ENCODE measurements at regions not wholly inside any gene's neighbourhood (a gene's known extent, or its start where the extent isn't known, plus 50 kb on each side); places are given as distances from the start of the nearest gene placed in this dataset.

- H3K9ac ChIP-seq (ENCODE audit: low read depth in 1 of 2, low read length in 2 of 2), result no peak overlapping the region
- no peak overlapping the region for H3K4me3 ChIP-seq (ENCODE audit: low read length in 2 of 2)
- no peaks in the 10 kb centered on the region for H3K9me3 ChIP-seq (ENCODE audit: control insufficient read depth in 2 of 2, low read length in 2 of 2)
- no peak overlapping the region for H3K27ac ChIP-seq (ENCODE audit: low read depth in 2 of 2, low read length in 2 of 2)
- H3K4me1 ChIP-seq (ENCODE audit: control insufficient read depth in 2 of 2, insufficient read depth in 2 of 2, low read length in 2 of 2), result no peaks in the 10 kb centered on the region
- H3K27me3 ChIP-seq (ENCODE audit: control insufficient read depth in 2 of 2, insufficient read depth in 2 of 2, low read length in 2 of 2), result no peaks in the 10 kb centered on the region
- no peaks in the 10 kb centered on the region for H3K36me3 ChIP-seq (ENCODE audit: control insufficient read depth in 2 of 2, insufficient read depth in 2 of 2, low read length in 2 of 2)
These were observed 492.3 kb upstream of the EEF2KMT start for GRCh38 chr16:5589812-5590373.

GRCh38 chr16:5584109-5584508, 486.5 kb upstream of the EEF2KMT start:
- H3K4me3 ChIP-seq (ENCODE audit: low read length in 2 of 2), result no peak overlapping the region

GRCh38 chr16:5582529-5582928, 484.9 kb upstream of the EEF2KMT start:
- Histone ChIP-seq H3K27ac (ENCODE audit: low read depth in 2 of 2, low read length in 2 of 2) (no peak overlapping the region), H3K27me3 (ENCODE audit: control insufficient read depth in 2 of 2, insufficient read depth in 2 of 2, low read length in 2 of 2) (no peaks in the 10 kb centered on the region), H3K4me3 (ENCODE audit: low read length in 2 of 2) (no peak overlapping the region), H3K9me3 (ENCODE audit: control insufficient read depth in 2 of 2, low read length in 2 of 2) (no peaks in the 10 kb centered on the region), H3K36me3 (ENCODE audit: control insufficient read depth in 2 of 2, insufficient read depth in 2 of 2, low read length in 2 of 2) (no peaks in the 10 kb centered on the region), H3K4me1 (ENCODE audit: control insufficient read depth in 2 of 2, insufficient read depth in 2 of 2, low read length in 2 of 2) (no peaks in the 10 kb centered on the region), H3K9ac (ENCODE audit: low read depth in 1 of 2, low read length in 2 of 2) (no peak overlapping the region)

More at GRCh38 chr16:5584109-5584508, 486.5 kb upstream of the EEF2KMT start:
- Histone ChIP-seq H3K9ac (ENCODE audit: low read depth in 1 of 2, low read length in 2 of 2) (no peak overlapping the region), H3K9me3 (ENCODE audit: control insufficient read depth in 2 of 2, low read length in 2 of 2) (no peaks in the 10 kb centered on the region), H3K27ac (ENCODE audit: low read depth in 2 of 2, low read length in 2 of 2) (no peak overlapping the region), H3K27me3 (ENCODE audit: control insufficient read depth in 2 of 2, insufficient read depth in 2 of 2, low read length in 2 of 2) (no peaks in the 10 kb centered on the region), H3K4me1 (ENCODE audit: control insufficient read depth in 2 of 2, insufficient read depth in 2 of 2, low read length in 2 of 2) (no peaks in the 10 kb centered on the region), H3K36me3 (ENCODE audit: control insufficient read depth in 2 of 2, insufficient read depth in 2 of 2, low read length in 2 of 2) (no peaks in the 10 kb centered on the region)

DNA sequence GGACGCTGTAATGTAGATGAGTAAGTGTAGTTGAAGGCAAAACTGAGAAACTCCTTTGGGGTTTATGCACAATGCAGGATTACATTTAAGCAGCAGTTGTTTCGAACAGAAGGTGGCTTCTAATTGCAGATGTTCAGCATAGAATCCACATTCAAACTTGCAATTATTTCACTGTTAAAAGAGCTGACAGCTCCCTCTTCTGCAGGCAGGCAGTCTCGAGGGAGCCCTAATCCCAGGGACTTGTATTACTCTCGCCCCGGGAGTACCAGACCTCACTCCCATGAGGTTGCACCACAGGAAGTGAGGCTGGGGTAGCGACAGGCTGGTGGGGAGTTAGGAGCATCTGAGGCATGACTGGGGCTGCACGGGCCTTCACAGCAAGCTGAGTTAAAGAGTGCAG, 484.3 kb upstream of the EEF2KMT start:
- H3K27me3 ChIP-seq (ENCODE audit: control insufficient read depth in 2 of 2, insufficient read depth in 2 of 2, low read length in 2 of 2), result no peaks in the 10 kb centered on the region
- H3K4me3 ChIP-seq (ENCODE audit: low read length in 2 of 2), result no peak overlapping the region

GRCh38 chr16:5581428-5581827, 483.8 kb upstream of the EEF2KMT start:
- H3K27ac ChIP-seq (ENCODE audit: low read depth in 2 of 2, low read length in 2 of 2), result no peak overlapping the region
- H3K9me3 ChIP-seq (ENCODE audit: control insufficient read depth in 2 of 2, low read length in 2 of 2), result no peaks in the 10 kb centered on the region
- no peak overlapping the region for H3K9ac ChIP-seq (ENCODE audit: low read depth in 1 of 2, low read length in 2 of 2)
- H3K27me3 ChIP-seq (ENCODE audit: control insufficient read depth in 2 of 2, insufficient read depth in 2 of 2, low read length in 2 of 2), result no peaks in the 10 kb centered on the region
- H3K36me3 ChIP-seq (ENCODE audit: control insufficient read depth in 2 of 2, insufficient read depth in 2 of 2, low read length in 2 of 2), result no peaks in the 10 kb centered on the region
- no peaks in the 10 kb centered on the region for H3K4me1 ChIP-seq (ENCODE audit: control insufficient read depth in 2 of 2, insufficient read depth in 2 of 2, low read length in 2 of 2)
- no peak overlapping the region for H3K4me3 ChIP-seq (ENCODE audit: low read length in 2 of 2)

More for the DNA sequence above, 484.3 kb upstream of the EEF2KMT start:
- Histone ChIP-seq H3K36me3 (ENCODE audit: control insufficient read depth in 2 of 2, insufficient read depth in 2 of 2, low read length in 2 of 2) (no peaks in the 10 kb centered on the region), H3K4me1 (ENCODE audit: control insufficient read depth in 2 of 2, insufficient read depth in 2 of 2, low read length in 2 of 2) (no peaks in the 10 kb centered on the region), H3K9me3 (ENCODE audit: control insufficient read depth in 2 of 2, low read length in 2 of 2) (no peaks in the 10 kb centered on the region), H3K27ac (ENCODE audit: low read depth in 2 of 2, low read length in 2 of 2) (no peak overlapping the region), H3K9ac (ENCODE audit: low read depth in 1 of 2, low read length in 2 of 2) (no peak overlapping the region)

- Histone ChIP-seq H3K27me3 (ENCODE audit: control insufficient read depth in 2 of 2, insufficient read depth in 2 of 2, low read length in 2 of 2) (no peaks in the 10 kb centered on the region), H3K27ac (ENCODE audit: low read depth in 2 of 2, low read length in 2 of 2) (no peak overlapping the region), H3K9ac (ENCODE audit: low read depth in 1 of 2, low read length in 2 of 2) (no peak overlapping the region), H3K4me3 (ENCODE audit: low read length in 2 of 2) (no peak overlapping the region), H3K9me3 (ENCODE audit: control insufficient read depth in 2 of 2, low read length in 2 of 2) (no peaks in the 10 kb centered on the region), H3K36me3 (ENCODE audit: control insufficient read depth in 2 of 2, insufficient read depth in 2 of 2, low read length in 2 of 2) (no peaks in the 10 kb centered on the region), H3K4me1 (ENCODE audit: control insufficient read depth in 2 of 2, insufficient read depth in 2 of 2, low read length in 2 of 2) (no peaks in the 10 kb centered on the region)
These were observed 483.2 kb upstream of the EEF2KMT start for GRCh38 chr16:5580772-5581171.

GRCh38 chr16:5580296-5580695, 482.7 kb upstream of the EEF2KMT start:
- no peaks in the 10 kb centered on the region for H3K9me3 ChIP-seq (ENCODE audit: control insufficient read depth in 2 of 2, low read length in 2 of 2)
- no peaks in the 10 kb centered on the region for H3K4me1 ChIP-seq (ENCODE audit: control insufficient read depth in 2 of 2, insufficient read depth in 2 of 2, low read length in 2 of 2)
- no peaks in the 10 kb centered on the region for H3K27me3 ChIP-seq (ENCODE audit: control insufficient read depth in 2 of 2, insufficient read depth in 2 of 2, low read length in 2 of 2)
- H3K9ac ChIP-seq (ENCODE audit: low read depth in 1 of 2, low read length in 2 of 2), result no peak overlapping the region
- no peaks in the 10 kb centered on the region for H3K36me3 ChIP-seq (ENCODE audit: control insufficient read depth in 2 of 2, insufficient read depth in 2 of 2, low read length in 2 of 2)
- H3K27ac ChIP-seq (ENCODE audit: low read depth in 2 of 2, low read length in 2 of 2), result no peak overlapping the region
- H3K4me3 ChIP-seq (ENCODE audit: low read length in 2 of 2), result no peak overlapping the region

DNA sequence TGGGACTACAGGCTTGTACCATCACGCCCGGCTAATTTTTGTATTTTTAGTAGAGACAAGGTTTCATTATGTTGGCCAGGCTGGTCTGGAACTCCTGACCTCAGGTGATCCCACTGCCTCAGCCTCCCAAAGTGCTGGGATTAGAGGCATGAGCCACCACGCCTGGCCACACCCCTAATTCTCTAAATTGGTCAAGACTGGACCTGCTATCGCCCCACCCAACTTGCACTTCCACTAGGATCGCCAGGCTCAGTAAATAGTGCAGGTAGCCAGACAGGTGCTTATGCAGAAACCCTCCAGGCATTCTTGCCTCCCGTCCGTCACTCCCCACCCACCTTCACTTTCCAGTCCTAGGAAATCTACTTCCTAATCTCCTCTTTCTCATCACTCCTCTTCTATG, 481.4 kb upstream of the EEF2KMT start:
- no peak overlapping the region for H3K9ac ChIP-seq (ENCODE audit: low read depth in 1 of 2, low read length in 2 of 2)
- no peak overlapping the region for H3K27ac ChIP-seq (ENCODE audit: low read depth in 2 of 2, low read length in 2 of 2)
- no peak overlapping the region for H3K4me3 ChIP-seq (ENCODE audit: low read length in 2 of 2)
- no peaks in the 10 kb centered on the region for H3K4me1 ChIP-seq (ENCODE audit: control insufficient read depth in 2 of 2, insufficient read depth in 2 of 2, low read length in 2 of 2)
- H3K27me3 ChIP-seq (ENCODE audit: control insufficient read depth in 2 of 2, insufficient read depth in 2 of 2, low read length in 2 of 2), result no peaks in the 10 kb centered on the region
- no peaks in the 10 kb centered on the region for H3K36me3 ChIP-seq (ENCODE audit: control insufficient read depth in 2 of 2, insufficient read depth in 2 of 2, low read length in 2 of 2)
- H3K9me3 ChIP-seq (ENCODE audit: control insufficient read depth in 2 of 2, low read length in 2 of 2), result no peaks in the 10 kb centered on the region

DNA sequence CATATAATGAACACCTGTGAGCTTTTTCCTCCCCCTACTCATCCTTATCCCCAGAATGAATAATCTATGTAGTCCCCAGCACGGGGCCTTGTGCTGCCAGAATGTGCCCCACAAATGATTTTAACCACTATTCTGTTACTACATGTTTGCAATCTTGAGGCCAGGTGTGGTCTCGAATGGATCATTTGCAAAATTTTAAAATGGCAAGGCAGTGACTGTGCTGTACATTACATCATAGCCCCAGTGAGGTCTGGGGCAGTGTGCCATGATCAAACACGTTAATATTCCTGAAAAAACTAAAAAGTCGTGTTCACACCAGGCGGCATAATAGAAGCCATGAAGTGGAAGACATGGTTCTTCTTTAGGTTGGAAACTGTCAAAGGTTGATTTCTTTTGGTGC, 479.9 kb upstream of the EEF2KMT start:
- H3K36me3 ChIP-seq (ENCODE audit: control insufficient read depth in 2 of 2, insufficient read depth in 2 of 2, low read length in 2 of 2), result no peaks in the 10 kb centered on the region
- H3K27me3 ChIP-seq (ENCODE audit: control insufficient read depth in 2 of 2, insufficient read depth in 2 of 2, low read length in 2 of 2), result no peaks in the 10 kb centered on the region
- no peak overlapping the region for H3K27ac ChIP-seq (ENCODE audit: low read depth in 2 of 2, low read length in 2 of 2)
- H3K9me3 ChIP-seq (ENCODE audit: control insufficient read depth in 2 of 2, low read length in 2 of 2), result no peaks in the 10 kb centered on the region
- H3K9ac ChIP-seq (ENCODE audit: low read depth in 1 of 2, low read length in 2 of 2), result no peak overlapping the region
- no peaks in the 10 kb centered on the region for H3K4me1 ChIP-seq (ENCODE audit: control insufficient read depth in 2 of 2, insufficient read depth in 2 of 2, low read length in 2 of 2)
- no peak overlapping the region for H3K4me3 ChIP-seq (ENCODE audit: low read length in 2 of 2)

- Histone ChIP-seq H3K27ac (ENCODE audit: low read depth in 2 of 2, low read length in 2 of 2) (no peak overlapping the region), H3K27me3 (ENCODE audit: control insufficient read depth in 2 of 2, insufficient read depth in 2 of 2, low read length in 2 of 2) (no peaks in the 10 kb centered on the region), H3K9me3 (ENCODE audit: control insufficient read depth in 2 of 2, low read length in 2 of 2) (no peaks in the 10 kb centered on the region), H3K4me3 (ENCODE audit: low read length in 2 of 2) (no peak overlapping the region), H3K4me1 (ENCODE audit: control insufficient read depth in 2 of 2, insufficient read depth in 2 of 2, low read length in 2 of 2) (no peaks in the 10 kb centered on the region), H3K36me3 (ENCODE audit: control insufficient read depth in 2 of 2, insufficient read depth in 2 of 2, low read length in 2 of 2) (no peaks in the 10 kb centered on the region), H3K9ac (ENCODE audit: low read depth in 1 of 2, low read length in 2 of 2) (no peak overlapping the region)
These were observed 478.2 kb upstream of the EEF2KMT start for GRCh38 chr16:5575646-5576245.
